Activated T-cell treated with anti-CD3 and anti-CD28 coated beads for 48 hours (primary cell): ENCODE measurements at regions not wholly inside any gene's neighbourhood (a gene's known extent, or its start where the extent isn't known, plus 50 kb on each side); places are given as distances from the start of the nearest gene placed in this dataset.

Experiments
- DNase-seq: peaks from one replicate; pipeline ENCODE4 v3.0.0-alpha.2; 2020; ENCODE audit warnings: low read depth

GRCh38 chr4:182140547-182140946 is 102.7 kb upstream of the TENM3 start:
- no peak for DNase-seq

GRCh38 chr4:182141061-182141460 is 102.1 kb upstream of the TENM3 start:
- no peak for DNase-seq

GRCh38 chr4:182142176-182143085 is 100.8 kb upstream of the TENM3 start:
- no peak for DNase-seq

GRCh38 chr4:182143086-182143821 is 99.9 kb upstream of the TENM3 start:
- DNase-seq, result no peak

GRCh38 chr4:182143822-182144625 is 99.2 kb upstream of the TENM3 start:
- no peak for DNase-seq

GRCh38 chr4:182144626-182145333 is 98.4 kb upstream of the TENM3 start:
- DNase-seq, result no peak

GRCh38 chr4:182145334-182145905 is 97.8 kb upstream of the TENM3 start:
- DNase-seq, result no peak

- no peak for DNase-seq
Observed at GRCh38 chr4:182147391-182147790, 95.8 kb upstream of the TENM3 start.

- no peak for DNase-seq
Observed at GRCh38 chr4:182150645-182151044, 92.6 kb upstream of the TENM3 start.

- DNase-seq, result no peak
Observed at GRCh38 chr4:182155806-182156205, 87.4 kb upstream of the TENM3 start.

- no peak for DNase-seq
Observed at GRCh38 chr4:182163180-182163579, 80.0 kb upstream of the TENM3 start.

GRCh38 chr4:182169572-182169971 is 73.6 kb upstream of the TENM3 start:
- no peak for DNase-seq

GRCh38 chr4:182169987-182170386 is 73.2 kb upstream of the TENM3 start:
- no peak for DNase-seq

- no peak for DNase-seq
Observed at GRCh38 chr4:182170417-182170935, 72.7 kb upstream of the TENM3 start.

- no peak for DNase-seq
Observed at GRCh38 chr4:182174979-182175378, 68.2 kb upstream of the TENM3 start.

- DNase-seq, result no peak
Observed at GRCh38 chr4:182175788-182176519, 67.2 kb upstream of the TENM3 start.

- no peak for DNase-seq
Observed at GRCh38 chr4:182177166-182177565, 66.0 kb upstream of the TENM3 start.

- DNase-seq, result no peak
Observed at GRCh38 chr4:182179105-182179504, 64.1 kb upstream of the TENM3 start.

- no peak for DNase-seq
Observed at GRCh38 chr4:182179751-182180150, 63.5 kb upstream of the TENM3 start.

GRCh38 chr4:182185491-182185890 is 57.7 kb upstream of the TENM3 start:
- DNase-seq, result no peak
